Bone marrow (tissue), 2 donors: ENCODE measurements at regions not wholly inside any gene's neighbourhood (a gene's known extent, or its start where the extent isn't known, plus 50 kb on each side); places are given as distances from the start of the nearest gene placed in this dataset.
"Not testable (repeated sequence)": the region's sequence is repeated elsewhere in the genome, so short reads cannot be mapped to it uniquely, and the experiment has no call there.

Experiments used
- DNase-seq, 2 donors: peaks; one replicate each; lab custom pipeline; 2025; lab: John Stamatoyannopoulos, UW

DNA sequence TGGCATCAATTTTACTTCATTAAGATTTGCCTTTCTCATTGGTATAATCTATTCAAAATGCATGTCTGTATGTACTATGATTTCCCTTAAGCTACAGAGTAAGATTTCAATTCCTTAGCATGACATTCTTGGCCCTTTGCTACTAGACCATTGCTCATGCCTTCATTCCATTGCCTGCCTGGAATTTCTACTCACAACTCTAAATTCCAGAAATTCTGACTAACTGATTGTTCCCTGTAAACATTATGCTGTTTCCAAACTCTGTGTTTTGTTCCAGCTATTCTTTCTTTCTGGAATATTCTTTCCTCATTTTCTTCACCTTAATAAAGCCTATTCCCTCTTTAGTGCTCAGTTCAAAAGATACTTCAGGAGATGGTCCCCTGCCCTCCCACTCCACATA is 568.8 kb upstream of the SEMA6A start:
- DNase-seq = no peak

DNA sequence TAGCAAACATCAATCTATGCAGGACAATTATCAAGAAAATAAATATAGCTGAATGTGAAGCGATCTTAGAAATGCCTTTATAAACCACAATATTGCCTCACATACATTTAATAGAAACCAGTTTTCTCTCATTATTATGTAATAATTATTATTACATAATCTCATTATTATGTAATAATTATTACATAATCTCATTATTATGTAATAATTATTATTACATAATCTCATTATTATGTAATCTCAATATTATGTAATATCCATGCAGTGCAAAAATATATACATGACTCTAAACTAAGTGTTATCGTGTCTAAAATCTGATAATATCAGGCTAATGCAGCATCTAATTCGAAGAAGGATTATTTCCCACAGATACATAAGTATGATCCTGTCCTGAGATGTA is 563.9 kb upstream of the SEMA6A start:
- no peak for DNase-seq

GRCh38 chr5:117135851-117136250 is 561.2 kb upstream of the SEMA6A start:
- no peak for DNase-seq

GRCh38 chr5:117133198-117133597 is 558.6 kb upstream of the SEMA6A start:
- DNase-seq = no peak

- no peak for DNase-seq
These were observed 557.3 kb upstream of the SEMA6A start for GRCh38 chr5:117131876-117132275.

DNA sequence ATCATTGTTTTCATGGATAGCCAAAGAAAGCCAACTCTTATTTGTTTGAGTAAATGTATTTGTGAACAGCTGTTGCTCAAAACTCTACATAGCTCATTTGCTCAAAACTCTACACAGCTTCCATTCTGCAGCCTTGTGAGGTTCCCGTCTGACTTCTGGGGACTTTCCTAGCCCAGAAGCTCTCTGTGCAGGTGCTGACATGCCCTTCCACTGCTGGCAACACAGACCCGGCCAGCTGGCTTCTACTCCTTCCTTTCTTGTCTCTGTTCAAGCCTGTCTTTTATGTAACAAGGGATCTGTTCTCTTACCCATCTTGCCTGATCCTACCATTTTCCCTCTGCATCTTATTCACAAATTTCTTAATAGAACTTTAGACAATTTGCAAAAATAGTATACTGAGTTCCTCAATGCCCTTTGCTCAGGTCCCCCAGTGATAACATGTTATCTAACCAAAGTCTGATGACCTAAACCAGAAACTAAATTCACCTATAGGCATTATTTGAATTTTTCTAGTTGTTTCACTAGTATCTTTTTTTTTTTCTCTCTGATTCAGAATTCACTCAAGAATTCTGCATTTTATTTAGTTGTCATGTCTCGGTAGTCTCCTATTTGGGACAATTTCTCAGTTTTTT is 556.5 kb upstream of the SEMA6A start:
- no peak for DNase-seq

GRCh38 chr5:117118499-117118898 is 543.9 kb upstream of the SEMA6A start:
- DNase-seq = no peak

- not testable (repeated sequence) for DNase-seq
These were observed 542.7 kb upstream of the SEMA6A start for GRCh38 chr5:117117314-117117713.

DNA sequence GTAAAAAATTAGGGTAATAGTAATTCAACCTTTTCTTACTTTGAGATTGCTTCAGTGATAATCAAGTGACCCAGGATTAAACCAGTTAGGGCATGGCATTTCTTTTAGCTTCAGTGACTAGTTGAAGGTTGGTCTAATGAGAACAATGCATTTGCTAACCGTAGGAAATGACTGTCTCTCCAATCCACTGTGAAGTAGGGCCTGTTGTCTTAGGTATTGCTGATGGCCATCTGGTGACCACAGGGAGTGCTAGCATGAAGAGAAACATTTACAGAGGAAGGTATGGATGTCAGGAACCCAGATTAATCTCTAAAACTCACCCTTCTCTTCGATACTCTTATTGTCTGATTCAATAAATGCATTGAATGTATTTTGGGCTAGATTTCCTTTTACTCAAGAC is 535.9 kb upstream of the SEMA6A start:
- no peak for DNase-seq

- DNase-seq = no peak
These were observed 533.2 kb upstream of the SEMA6A start for GRCh38 chr5:117107859-117108258.

DNA sequence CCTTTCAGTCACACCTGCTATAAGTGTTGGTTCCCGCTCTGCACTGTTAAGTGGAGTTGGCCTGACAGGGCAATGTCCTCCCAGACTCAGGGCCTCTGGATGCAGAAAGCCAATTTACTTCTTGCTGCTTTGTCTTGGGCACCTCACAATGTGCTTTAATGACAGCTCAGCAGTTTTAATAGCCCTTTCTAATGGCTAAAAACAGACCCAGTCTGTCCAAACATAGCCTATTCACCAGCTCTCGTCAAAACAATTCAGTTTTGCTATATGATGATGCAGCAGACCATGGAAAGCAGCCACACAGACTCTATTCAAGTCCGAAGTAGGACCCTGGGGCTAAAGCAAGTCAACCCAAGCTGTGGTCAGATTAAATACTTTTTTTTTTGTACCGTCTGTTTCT is 529.1 kb upstream of the SEMA6A start:
- no peak for DNase-seq

DNA sequence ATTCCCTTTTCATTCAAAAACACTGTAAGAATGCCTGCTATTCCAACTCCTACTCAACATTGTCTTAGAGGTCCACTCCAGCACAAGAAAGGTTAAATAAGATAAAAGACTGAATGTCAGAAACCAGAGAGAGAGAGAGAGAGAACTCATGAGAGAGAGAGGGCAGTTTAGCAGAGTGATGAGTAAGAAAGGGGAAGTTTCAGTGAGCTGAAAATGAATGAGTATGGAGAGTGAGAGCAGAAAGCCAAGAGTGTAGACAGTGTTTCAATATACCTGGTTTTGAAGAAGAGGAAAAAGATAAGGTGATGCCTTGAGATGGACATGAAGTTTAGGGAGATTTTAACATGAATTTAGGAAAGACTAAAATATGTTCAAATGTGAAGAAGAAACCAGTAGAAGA is 528.0 kb upstream of the SEMA6A start:
- no peak for DNase-seq

- DNase-seq = no peak
These were observed 525.6 kb upstream of the SEMA6A start for GRCh38 chr5:117100176-117100575.

- no peak for DNase-seq
These were observed 523.5 kb upstream of the SEMA6A start for GRCh38 chr5:117098094-117098493.

GRCh38 chr5:117095346-117096332 is 521.0 kb upstream of the SEMA6A start:
- no peak for DNase-seq

DNA sequence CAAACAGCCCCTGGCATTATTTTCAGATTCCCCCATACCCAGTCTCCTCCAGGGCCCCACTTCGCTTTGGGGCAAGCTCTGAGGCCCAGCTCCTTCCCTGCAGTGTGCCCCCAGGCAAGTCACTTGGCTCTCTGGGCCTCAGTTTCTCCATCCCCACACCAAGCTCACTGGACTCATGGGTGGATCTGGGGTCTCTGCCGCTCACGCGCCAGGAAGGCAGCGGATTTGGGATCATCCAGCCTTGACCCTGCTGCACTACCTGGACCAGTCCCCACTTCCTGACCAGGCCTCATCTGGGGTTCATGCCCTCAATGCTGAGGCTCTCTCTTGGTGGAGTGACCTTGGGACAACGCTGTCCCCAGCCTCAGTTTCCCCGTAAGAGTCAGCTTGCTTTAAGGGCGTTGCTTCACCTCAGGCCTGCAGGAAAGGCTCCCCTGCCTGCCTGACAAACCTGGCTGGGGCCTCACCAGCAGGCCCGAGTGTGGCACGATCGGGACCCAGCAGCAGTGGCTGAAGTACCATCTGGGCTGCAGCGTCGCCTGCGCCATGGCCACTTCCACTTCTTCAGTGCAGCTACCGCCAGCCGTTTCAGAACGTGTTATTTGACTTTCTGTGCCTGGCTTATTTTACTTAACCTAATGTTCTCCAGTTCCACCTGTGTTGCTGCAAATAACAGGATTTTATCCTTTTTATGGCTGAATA is 519.6 kb upstream of the SEMA6A start:
- DNase-seq = no peak

GRCh38 chr5:117093653-117094052 is 519.0 kb upstream of the SEMA6A start:
- no peak for DNase-seq

GRCh38 chr5:117089001-117089400 is 514.4 kb upstream of the SEMA6A start:
- no peak for DNase-seq

DNA sequence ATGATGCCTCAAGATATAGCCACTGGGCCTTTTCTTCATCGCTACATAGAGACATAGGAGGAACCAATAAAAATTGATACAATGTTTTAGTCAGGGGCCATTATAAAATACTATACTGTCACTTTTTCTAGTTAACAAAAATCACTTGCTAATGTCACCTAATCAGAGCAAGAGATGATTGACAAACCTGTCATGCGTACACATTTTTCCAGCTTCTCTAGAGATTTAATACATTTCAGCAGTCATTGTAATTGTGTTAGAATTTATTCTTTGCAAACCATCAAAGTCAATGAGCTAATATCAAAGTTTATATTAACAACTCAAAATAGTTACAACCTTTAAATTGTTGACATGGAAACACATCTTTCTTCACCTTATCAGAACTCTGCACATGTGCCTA is 513.6 kb upstream of the SEMA6A start:
- DNase-seq = no peak

GRCh38 chr5:117084067-117084466 is 509.4 kb upstream of the SEMA6A start:
- DNase-seq = no peak

DNA sequence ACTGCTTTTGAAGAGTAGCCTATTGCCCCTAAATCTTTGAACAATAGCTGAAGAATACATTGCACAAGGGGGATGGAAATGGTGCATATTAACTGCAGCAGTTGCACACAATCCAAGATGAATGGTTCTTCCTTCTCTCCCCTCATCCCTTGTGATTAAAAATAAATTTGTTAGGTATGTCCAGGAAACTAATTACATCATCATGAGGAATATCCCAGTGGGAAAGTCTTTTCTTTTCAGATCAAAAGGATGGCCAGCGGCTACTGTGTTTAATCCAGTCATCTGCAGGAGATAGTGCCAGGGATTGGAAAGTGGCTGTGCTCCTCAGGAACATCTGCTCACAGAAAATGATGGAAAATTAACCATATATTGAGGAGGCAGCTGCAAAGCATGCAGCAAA is 508.4 kb upstream of the SEMA6A start:
- no peak for DNase-seq

DNA sequence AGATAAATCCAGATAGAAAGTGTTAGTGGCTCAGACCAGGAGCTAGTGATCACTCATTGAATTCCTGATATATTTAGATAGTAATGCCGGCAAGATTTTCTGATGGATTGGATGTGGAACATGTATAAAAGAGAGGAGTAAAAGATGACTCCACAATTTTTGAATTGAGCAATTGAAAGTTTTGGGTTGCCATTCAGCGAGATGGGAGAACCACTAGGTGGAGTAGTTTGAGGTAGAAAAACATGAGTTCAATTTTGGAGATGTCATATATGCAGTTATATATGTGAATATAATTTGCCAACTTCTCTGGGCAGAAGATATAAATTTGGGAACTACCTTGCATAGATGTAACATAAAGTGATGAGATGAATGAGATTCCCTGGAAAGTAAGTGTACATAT is 502.5 kb upstream of the SEMA6A start:
- no peak for DNase-seq

DNA sequence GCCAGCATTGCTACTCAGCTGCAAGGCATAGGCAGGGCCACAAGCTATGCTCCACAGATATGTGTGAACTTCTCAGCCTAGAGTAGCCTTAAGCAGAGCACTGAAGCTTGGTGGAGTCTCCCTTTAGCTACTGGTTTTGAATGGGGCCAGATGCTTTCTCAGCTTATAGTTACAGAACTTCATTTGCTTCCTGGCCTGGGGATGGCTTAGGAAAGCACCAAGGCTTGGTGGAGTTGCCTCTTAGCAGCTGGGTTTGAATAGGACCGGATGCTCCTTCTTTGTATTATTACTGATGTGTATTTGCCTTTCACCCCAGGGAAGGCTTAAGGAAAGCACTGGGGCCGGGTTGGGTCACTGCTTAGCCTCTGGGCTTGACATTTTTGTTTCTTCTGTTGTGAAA is 497.8 kb upstream of the SEMA6A start:
- DNase-seq = no peak
